Lung (tissue), 11 donors: ENCODE measurements at regions not wholly inside any gene's neighbourhood (a gene's known extent, or its start where the extent isn't known, plus 50 kb on each side); places are given as distances from the start of the nearest gene placed in this dataset.

Experiments used
- ATAC-seq: fragments of 200-7000 bp; cut with Tn5 transposase; one replicate; pipeline ENCODE4 v1.9.1; 2020; ENCODE audit warnings: moderate number of reproducible peaks; ENCODE audit not compliant: insufficient read depth, low FRiP score
- DNase-seq, 3 donors: peaks; one replicate each; pipeline ENCODE4 v3.0.0-alpha.2; 2013 to 2017
- H3K27ac ChIP-seq, 2 donors: one replicate each; pipeline ENCODE4 v1.5.1; 2013; ENCODE audit warnings: mild to moderate bottlenecking in 2 of 2, moderate library complexity in 2 of 2, control low read depth in 1 of 2, inconsistent platforms in 1 of 2, low read depth in 1 of 2, low read length in 1 of 2
- H3K27me3 ChIP-seq, 3 donors: one replicate each; pipeline ENCODE4 v1.5.1; 2013; ENCODE audit warnings: low read length in 2 of 3; ENCODE audit not compliant: control insufficient read depth in 3 of 3, insufficient read depth in 3 of 3
- H3K36me3 ChIP-seq, 4 donors: one replicate each; pipeline ENCODE4 v1.5.1; 2013; ENCODE audit warnings: low read length in 4 of 4, mild to moderate bottlenecking in 1 of 4, moderate library complexity in 1 of 4; ENCODE audit not compliant: control insufficient read depth in 4 of 4, insufficient read depth in 4 of 4
- H3K4me1 ChIP-seq, 5 donors: one replicate each; pipeline ENCODE4 v1.5.1; 2013; ENCODE audit warnings: low read length in 5 of 5, mild to moderate bottlenecking in 2 of 5, moderate library complexity in 1 of 5; ENCODE audit not compliant: control insufficient read depth in 5 of 5, insufficient read depth in 5 of 5
- H3K4me3 ChIP-seq: one replicate; pipeline ENCODE4 v1.5.1; 2013; ENCODE audit warnings: mild to moderate bottlenecking, control low read depth, moderate library complexity
- H3K9ac ChIP-seq, 2 donors: one replicate each; pipeline ENCODE4 v1.5.1; 2013; ENCODE audit warnings: low read length in 2 of 2, control low read depth in 1 of 2; ENCODE audit not compliant: insufficient read depth in 1 of 2
- H3K9me3 ChIP-seq, 4 donors: one replicate each; pipeline ENCODE4 v1.5.1; 2013; ENCODE audit warnings: low read length in 3 of 4, mild to moderate bottlenecking in 1 of 4, moderate library complexity in 1 of 4; ENCODE audit not compliant: control insufficient read depth in 4 of 4, insufficient read depth in 3 of 4
- CTCF ChIP-seq: IDR thresholded peaks from 2 replicates; pipeline ENCODE4 v1.5.1; 2012; ENCODE audit warnings: mild to moderate bottlenecking; ENCODE audit errors: control extremely low read depth, extremely low read depth
- WGBS, 2 donors: extraction: QIAGEN DNeasy Blood & Tissue Kit; methylation state at CpG; one replicate each; pipeline ENCODE4 v1.1.7; 2013; 5-methylcytosine and 5-hydroxymethylcytosine counted together
- donor health status: control.
- donor health status: control.
- donor health status: Bipolar disorder and iron deficiency.
- donor health status: healthy.
- donor health status: DM: yes; HTN: yes; CAD: no.

DNA sequence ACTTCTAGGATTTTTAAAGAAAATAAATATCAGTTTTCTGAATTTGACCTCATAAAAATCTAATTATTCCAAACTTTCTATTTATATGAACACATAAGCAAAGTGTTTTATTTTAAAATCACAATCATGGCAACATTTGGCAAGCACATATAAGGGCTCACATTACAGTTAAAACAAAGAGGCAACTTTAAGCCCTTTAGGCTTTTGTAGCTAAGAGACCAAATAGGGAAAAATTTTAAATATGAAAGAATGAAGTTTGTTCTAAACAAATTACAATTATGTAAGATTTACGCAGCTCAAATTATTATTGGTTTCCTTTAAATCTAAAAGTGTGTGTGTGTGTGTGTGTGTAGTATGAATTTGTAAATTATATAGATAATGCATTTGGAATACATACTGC, 267.0 kb downstream of the ZIC4 start:
- no peak for TF ChIP-seq CTCF
- WGBS, 2 donors, result 86 to 88% methylated on average over 1 of the region's 1 CpG

GRCh38 chr3:147132168-147132567, 274.2 kb downstream of the ZIC4 start:
- no peak overlapping the region for H3K27ac ChIP-seq
- TF ChIP-seq CTCF, result no peak
- WGBS, 2 donors, result 70 to 81% methylated on average over 1 of the region's 1 CpG
- H3K9me3 ChIP-seq, result peaks cover 0 to 5% (median 0%) of the 10 kb centered on the region in 4 donors
- H3K36me3 ChIP-seq, result no peaks in the 10 kb centered on the region
- DNase-seq (no peak), ATAC-seq (no peak)
- H3K9ac ChIP-seq, result no peak overlapping the region
- no peak overlapping the region for H3K4me3 ChIP-seq
- H3K27me3 ChIP-seq, result no peaks in the 10 kb centered on the region
- no peaks in the 10 kb centered on the region for H3K4me1 ChIP-seq

More for the DNA sequence above, 267.0 kb downstream of the ZIC4 start:
- ATAC-seq (no peak), DNase-seq (no peak)
- H3K4me3 ChIP-seq, result no peak overlapping the region
- H3K36me3 ChIP-seq, result no peaks in the 10 kb centered on the region
- H3K27me3 ChIP-seq, result no peaks in the 10 kb centered on the region
- H3K4me1 ChIP-seq, result no peaks in the 10 kb centered on the region
- no peak overlapping the region for H3K9ac ChIP-seq
- H3K9me3 ChIP-seq, result no peaks in the 10 kb centered on the region
- no peak overlapping the region for H3K27ac ChIP-seq

GRCh38 chr3:147130461-147130860, 275.9 kb downstream of the ZIC4 start:
- Histone ChIP-seq H3K4me3 (no peak overlapping the region), H3K9me3 (peaks cover 0 to 5% (median 0%) of the 10 kb centered on the region in 4 donors), H3K9ac (no peak overlapping the region), H3K27ac (no peak overlapping the region), H3K4me1 (no peaks in the 10 kb centered on the region), H3K27me3 (no peaks in the 10 kb centered on the region), H3K36me3 (no peaks in the 10 kb centered on the region)
- TF ChIP-seq CTCF, result no peak
- DNase-seq (no peak), ATAC-seq (no peak)
- WGBS, 2 donors, result 73 to 87% methylated on average over 2 of the region's 2 CpGs

DNA sequence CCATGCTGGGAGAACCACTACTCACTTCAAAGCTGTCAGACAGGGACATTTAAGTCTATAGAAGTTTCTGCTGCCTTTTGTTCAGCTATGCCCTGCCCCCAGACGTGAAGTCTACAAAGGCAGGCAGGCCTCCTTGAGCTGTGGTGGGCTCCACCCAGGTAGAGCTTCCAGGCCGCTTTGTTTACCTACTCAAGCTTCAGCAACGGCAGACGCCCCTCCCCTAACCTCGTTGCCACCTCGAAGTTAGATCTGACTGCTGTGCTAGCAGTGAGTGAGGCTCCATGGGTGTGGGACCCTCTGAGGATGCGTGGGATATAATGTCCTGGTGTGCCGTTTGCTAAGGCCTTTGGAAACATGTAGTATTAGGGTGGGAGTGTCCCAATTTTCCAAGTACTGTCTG, 276.7 kb downstream of the ZIC4 start:
- Histone ChIP-seq H3K27ac (no peak overlapping the region), H3K4me3 (no peak overlapping the region), H3K4me1 (no peaks in the 10 kb centered on the region), H3K36me3 (no peaks in the 10 kb centered on the region), H3K27me3 (no peaks in the 10 kb centered on the region), H3K9ac (no peak overlapping the region), H3K9me3 (peaks cover 0 to 5% (median 0%) of the 10 kb centered on the region in 4 donors)
- WGBS, 2 donors, result 89 to 90% methylated on average over 8 of the region's 8 CpGs
- no peak for ATAC-seq
- no peak for TF ChIP-seq CTCF
- no peak for DNase-seq
